GM23338 (cell line): ENCODE measurements at regions not wholly inside any gene's neighbourhood (a gene's known extent, or its start where the extent isn't known, plus 50 kb on each side); places are given as distances from the start of the nearest gene placed in this dataset.
"Not testable (repeated sequence)": the region's sequence is repeated elsewhere in the genome, so short reads cannot be mapped to it uniquely, and the experiment has no call there.

ENCODE experiments used
- ATAC-seq: fragments of 200-7000 bp; cut with Tn5 transposase; 3 replicates; pipeline ENCODE4 v1.9.1; 2020
- DNase-seq: peaks from one replicate; pipeline ENCODE4 v3.0.0-alpha.2; 2015; ENCODE audit warnings: low spot score
- H2AFZ ChIP-seq: fragments of 200-600 bp; sonication (generic); 2 replicates; pipeline ENCODE4 v1.8.0; 2016; ENCODE audit warnings: antibody characterized with exemption, mild to moderate bottlenecking, moderate library complexity
- H3F3A ChIP-seq: fragments of 200-600 bp; sonication (generic); replicated peaks from 2 replicates; pipeline ENCODE4 v1.8.0; 2017; ENCODE audit warnings: antibody characterized with exemption, mixed run types, low read depth
- H3K27ac ChIP-seq: fragments of 200-600 bp; sonication (generic); 2 replicates; pipeline ENCODE4 v1.6.1; 2016; ENCODE audit warnings: low read depth
- H3K27me3 ChIP-seq: fragments of 200-600 bp; sonication (generic); 2 replicates; pipeline ENCODE4 v1.8.0; 2016; ENCODE audit warnings: mild to moderate bottlenecking, mixed run types, moderate library complexity; ENCODE audit not compliant: insufficient read depth
- H3K36me3 ChIP-seq: fragments of 200-600 bp; sonication (generic); 2 replicates; pipeline ENCODE4 v1.8.0; 2016; ENCODE audit warnings: mild to moderate bottlenecking; ENCODE audit not compliant: insufficient read depth
- H3K4me1 ChIP-seq: fragments of 200-600 bp; sonication (generic); 2 replicates; pipeline ENCODE4 v1.8.0; 2016; ENCODE audit warnings: mild to moderate bottlenecking, moderate library complexity; ENCODE audit not compliant: insufficient read depth
- H3K4me2 ChIP-seq: fragments of 200-600 bp; sonication (generic); 2 replicates; pipeline ENCODE4 v1.7.1; 2017; ENCODE audit warnings: mixed run types
- H3K4me3 ChIP-seq: fragments of 200-600 bp; sonication (generic); 2 replicates; pipeline ENCODE4 v1.6.1; 2016; ENCODE audit warnings: mixed run types
- H3K79me2 ChIP-seq: fragments of 200-600 bp; sonication (generic); replicated peaks from 2 replicates; pipeline ENCODE4 v1.8.0; 2017; ENCODE audit warnings: mild to moderate bottlenecking; ENCODE audit not compliant: insufficient read depth
- H3K9me2 ChIP-seq: fragments of 200-600 bp; sonication (generic); 2 replicates; pipeline ENCODE4 v1.8.0; 2017; ENCODE audit not compliant: insufficient read depth
- H4K20me1 ChIP-seq: fragments of 200-600 bp; sonication (generic); replicated peaks from 2 replicates; pipeline ENCODE4 v1.8.0; 2017; ENCODE audit warnings: mild to moderate bottlenecking; ENCODE audit not compliant: insufficient read depth
- H3K27ac Mint-ChIP-seq: 2 replicates; pipeline ENCODE4 v1.8.0; 2020; ENCODE audit warnings: inconsistent platforms, mild to moderate bottlenecking, moderate library complexity, mixed read lengths
- H3K27me3 Mint-ChIP-seq: 3 replicates; pipeline ENCODE4 v1.8.0; 2022; ENCODE audit warnings: low read depth, mild to moderate bottlenecking, moderate library complexity, mixed read lengths, inconsistent platforms; ENCODE audit not compliant: insufficient read depth, poor library complexity
- H3K36me3 Mint-ChIP-seq: 3 replicates; pipeline ENCODE4 v1.8.0; 2021; ENCODE audit warnings: low read depth, mild to moderate bottlenecking, inconsistent platforms, moderate library complexity, mixed read lengths
- H3K4me1 Mint-ChIP-seq: 3 replicates; pipeline ENCODE4 v1.8.0; 2020; ENCODE audit warnings: mild to moderate bottlenecking, inconsistent platforms, mixed read lengths
- H3K4me3 Mint-ChIP-seq: 3 replicates; pipeline ENCODE4 v1.8.0; 2021; ENCODE audit warnings: moderate library complexity, mild to moderate bottlenecking, inconsistent platforms, mixed read lengths
- H3K9me3 Mint-ChIP-seq: 3 replicates; pipeline ENCODE4 v1.8.0; 2020; ENCODE audit warnings: moderate library complexity, mild to moderate bottlenecking, inconsistent platforms, mixed read lengths
- CREB1 ChIP-seq: fragments of 250-450 bp; sonication (Bioruptor Pico); IDR thresholded peaks from 2 replicates; pipeline ENCODE4 v1.5.0; 2020; ENCODE audit warnings: low read depth, mild to moderate bottlenecking, moderate library complexity
- CTCF ChIP-seq, 2 experiments: fragments of 200-600 bp in 1 of 2; sonication (generic) in 1 of 2; conservative IDR thresholded peaks; 2 replicates each; pipeline versions ENCODE4 v1.5.1 to v1.6.1; 2016 to 2017; ENCODE audit warnings: antibody characterized with exemption in 2 of 2, low read depth in 2 of 2, mild to moderate bottlenecking in 2 of 2, moderate library complexity in 1 of 2
- ETS1 ChIP-seq: IDR thresholded peaks from 2 replicates; pipeline ENCODE4 v1.6.1; 2016; ENCODE audit warnings: antibody characterized with exemption
- EZH2 ChIP-seq: fragments of 200-600 bp; sonication (generic); IDR thresholded peaks from one replicate; pipeline ENCODE4 v1.8.0; 2017; ENCODE audit warnings: antibody characterized with exemption, mild to moderate bottlenecking, low read depth; ENCODE audit not compliant: unreplicated experiment
- JUNB ChIP-seq: IDR thresholded peaks from one replicate; pipeline ENCODE4 v1.6.1; 2016; ENCODE audit warnings: antibody characterized with exemption; ENCODE audit not compliant: unreplicated experiment
- NANOG ChIP-seq: IDR thresholded peaks from 2 replicates; pipeline ENCODE4 v1.6.1; 2016; ENCODE audit warnings: antibody characterized with exemption, borderline replicate concordance
- POLR2AphosphoS5 ChIP-seq: IDR thresholded peaks from 2 replicates; pipeline ENCODE4 v1.6.1; 2016; ENCODE audit warnings: antibody characterized with exemption, low read depth
- ZNF114 ChIP-seq: fragments of 250-450 bp; sonication (Bioruptor Pico); IDR thresholded peaks from 2 replicates; pipeline ENCODE4 v1.5.0; 2020; ENCODE audit warnings: mild to moderate bottlenecking, moderate library complexity
- ZNF331 ChIP-seq: fragments of 250-450 bp; sonication (Bioruptor Pico); IDR thresholded peaks from 2 replicates; pipeline ENCODE4 v1.5.0; 2020; ENCODE audit warnings: low read depth, mild to moderate bottlenecking, moderate library complexity
- ZNF462 ChIP-seq: fragments of 250-450 bp; sonication (Bioruptor Pico); IDR thresholded peaks from 2 replicates; pipeline ENCODE4 v1.5.0; 2020; ENCODE audit warnings: mild to moderate bottlenecking, moderate library complexity

GRCh38 chr2:131641414-131642206 lies 113.9 kb downstream of the CCDC74A start (continued):
- TF ChIP-seq CTCF (conservative IDR thresholded peaks at IDR 0.05; ENCODE audit: low read depth in 2 of 2), result no peak
- TF ChIP-seq CREB1, result no peak
- TF ChIP-seq ZNF114 (CRISPR knock-in tag), result no peak
- TF ChIP-seq POLR2AphosphoS5, result no peak

GRCh38 chr2:131643180-131643579 lies 115.5 kb downstream of the CCDC74A start:
- H3K36me3 Mint-ChIP-seq, H3K27ac ChIP-seq, H3K27me3 ChIP-seq, H3K4me1 ChIP-seq, H4K20me1 ChIP-seq, H3K36me3 ChIP-seq, DNase-seq, H3K4me2 ChIP-seq, H3K4me3 Mint-ChIP-seq, H3K9me2 ChIP-seq, H3K4me1 Mint-ChIP-seq, ATAC-seq, H3K9me3 Mint-ChIP-seq, H3K79me2 ChIP-seq, H3F3A ChIP-seq, H2AFZ ChIP-seq, H3K27ac Mint-ChIP-seq, H3K4me3 ChIP-seq: not testable (repeated sequence)
- H3K27me3 Mint-ChIP-seq, result peaks cover 12% of the 10 kb centered on the region

- Histone ChIP-seq H3K79me2 (no peaks in the 10 kb centered on the region), H3K4me3 (no peak overlapping the region), H3K36me3 (no peaks in the 10 kb centered on the region), H3K27me3 (no peaks in the 10 kb centered on the region), H2AFZ (no peak overlapping the region), H4K20me1 (no peaks in the 10 kb centered on the region), H3K4me2 (no peak overlapping the region), H3K27ac (no peak overlapping the region), H3K4me1 (no peaks in the 10 kb centered on the region), H3K9me2 (no peaks in the 10 kb centered on the region), H3F3A (no peaks in the 10 kb centered on the region)
- Mint-ChIP-seq H3K4me1 (no peaks in the 10 kb centered on the region), H3K9me3 (no peaks in the 10 kb centered on the region; the same call in 2 of the 3 replicates), H3K27me3 (peaks cover 12% of the 10 kb centered on the region), H3K4me3 (no peak overlapping the region), H3K36me3 (no peaks in the 10 kb centered on the region), H3K27ac (no peak overlapping the region)
- no peak for ATAC-seq
- no peak for DNase-seq
- TF ChIP-seq ZNF462, result no peak
- TF ChIP-seq ZNF331 (CRISPR knock-in tag), result no peak
- TF ChIP-seq NANOG, result no peak
- TF ChIP-seq ETS1, result no peak
- TF ChIP-seq CREB1, result no peak
- no peak for TF ChIP-seq EZH2
- TF ChIP-seq JUNB, result no peak
Measured at GRCh38 chr2:131645177-131645765, 117.6 kb downstream of the CCDC74A start.
